PC-9 (cell line): ENCODE measurements at regions not wholly inside any gene's neighbourhood (a gene's known extent, or its start where the extent isn't known, plus 50 kb on each side); places are given as distances from the start of the nearest gene placed in this dataset.

Experiments used
- BruUV-seq: library from RNA; stranded (reverse); fragments of 400-500 nt; replicated peaks from 2 replicates; lab custom pipeline; 2021; lab: Mats Ljungman, UMichigan
- CTCF ChIA-PET: fragments of 300-600 bp; sonication (Branson Sonifier 250); formaldehyde crosslinking; loops from one replicate; lab custom pipeline; 2022; ENCODE audit warnings: antibody characterized with exemption; lab: Charles Lee
- POLR2A ChIA-PET: fragments of 300-600 bp; sonication (Branson Sonifier 250); formaldehyde crosslinking; loops from one replicate; lab custom pipeline; 2022; ENCODE audit warnings: antibody characterized with exemption; ENCODE audit not compliant: unreplicated experiment; lab: Charles Lee
- DNase-seq, 2 experiments: peaks; one replicate each; pipeline versions ENCODE4 v3.0.0 to v3.0.0-alpha.2; 2015 to 2022; ENCODE audit warnings: mixed read lengths in 1 of 2
- H2AFZ ChIP-seq: fragments of 200-600 bp; sonication (generic); 2 replicates; pipeline ENCODE4 v1.8.1; 2017; ENCODE audit warnings: antibody characterized with exemption
- H3F3A ChIP-seq: fragments of 200-600 bp; sonication (generic); 2 replicates; pipeline ENCODE4 v1.8.1; 2017; ENCODE audit warnings: antibody characterized with exemption, mild to moderate bottlenecking, low read depth; ENCODE audit not compliant: insufficient read depth
- H3K27ac ChIP-seq: fragments of 200-600 bp; sonication (generic); 2 replicates; pipeline ENCODE4 v1.6.1; 2016; ENCODE audit warnings: mixed run types
- H3K27me3 ChIP-seq: fragments of 200-600 bp; sonication (generic); 2 replicates; pipeline ENCODE4 v1.6.1; 2016; ENCODE audit warnings: low read depth, mixed run types; ENCODE audit not compliant: insufficient read depth
- H3K36me3 ChIP-seq: fragments of 200-600 bp; sonication (generic); 2 replicates; pipeline ENCODE4 v1.6.1; 2016; ENCODE audit warnings: low read depth, mixed run types
- H3K4me1 ChIP-seq: fragments of 200-600 bp; sonication (generic); replicated peaks from 2 replicates; pipeline ENCODE4 v1.6.1; 2016; ENCODE audit warnings: mixed run types; ENCODE audit not compliant: insufficient read depth
- H3K4me2 ChIP-seq: fragments of 200-600 bp; sonication (generic); 2 replicates; pipeline ENCODE4 v1.6.1; 2017; ENCODE audit warnings: mixed run types
- H3K4me3 ChIP-seq: fragments of 200-600 bp; sonication (generic); 2 replicates; pipeline ENCODE4 v1.6.1; 2016; ENCODE audit warnings: mixed run types
- H3K79me2 ChIP-seq: fragments of 200-600 bp; sonication (generic); 2 replicates; pipeline ENCODE4 v1.6.1; 2017; ENCODE audit warnings: low read depth, mixed run types
- H3K9me2 ChIP-seq: fragments of 200-600 bp; sonication (generic); 2 replicates; pipeline ENCODE4 v1.8.1; 2017; ENCODE audit warnings: mild to moderate bottlenecking; ENCODE audit not compliant: insufficient read depth
- H3K9me3 ChIP-seq: fragments of 200-600 bp; sonication (generic); 2 replicates; pipeline ENCODE4 v1.8.1; 2016; ENCODE audit warnings: low read depth; ENCODE audit not compliant: insufficient read depth
- H4K20me1 ChIP-seq: fragments of 200-600 bp; sonication (generic); 2 replicates; pipeline ENCODE4 v1.8.1; 2017; ENCODE audit not compliant: insufficient read depth
- EZH2 ChIP-seq: fragments of 200-600 bp; sonication (generic); IDR thresholded peaks from 2 replicates; pipeline ENCODE4 v1.8.0; 2017; ENCODE audit warnings: antibody characterized with exemption, low read depth
- intact Hi-C: fragments of 100-400 bp; cut with micrococcal nuclease; formaldehyde crosslinking; loops from one replicate; pipeline ENCODE4 v1.10.0; 2022; ENCODE audit not compliant: unreplicated experiment
- TF ChIP-seq, protein P1 (sequence below): fragments of 200-600 bp; sonication (generic); conservative IDR thresholded peaks from 2 replicates; pipeline ENCODE4 v1.6.1; 2017; ENCODE audit warnings: mixed run types, antibody characterized with exemption, mild to moderate bottlenecking, moderate library complexity

DNA sequence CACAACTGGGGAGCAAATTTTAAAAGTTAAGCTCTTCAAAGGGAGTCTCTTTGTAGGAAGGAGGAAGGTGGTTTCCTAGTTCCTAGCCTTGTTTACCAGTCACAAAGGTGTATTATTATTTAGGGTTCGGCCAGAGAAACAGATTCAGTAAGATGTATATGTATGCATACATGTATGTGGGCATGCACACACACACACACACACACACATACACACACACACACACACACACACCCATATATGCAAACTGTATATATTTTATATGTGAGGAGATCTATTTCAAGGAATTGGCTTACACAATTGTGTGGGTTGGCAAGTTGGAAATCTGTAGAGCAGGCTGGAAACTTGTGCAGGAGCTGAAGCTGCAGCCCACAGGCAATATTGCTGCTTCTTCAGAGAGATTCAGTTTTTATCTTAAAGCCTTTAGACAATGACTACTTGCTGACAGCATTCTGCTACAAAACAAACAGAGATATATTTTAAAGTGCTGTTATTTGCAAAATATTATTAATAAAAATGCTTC lies 75.3 kb upstream of the DNAH5 start:
- Histone ChIP-seq H2AFZ (no peak overlapping the region), H3F3A (no peaks in the 10 kb centered on the region), H3K79me2 (no peaks in the 10 kb centered on the region), H3K36me3 (no peaks in the 10 kb centered on the region), H4K20me1 (no peaks in the 10 kb centered on the region), H3K27ac (no peak overlapping the region), H3K27me3 (no peaks in the 10 kb centered on the region), H3K9me3 (0 out of 2 replicates have a peak, but pooled peaks cover 3% of the 10 kb centered on the region), H3K9me2 (no peaks in the 10 kb centered on the region), H3K4me1 (no peaks in the 10 kb centered on the region), H3K4me3 (no peak overlapping the region), H3K4me2 (no peak overlapping the region)
- no peak for TF ChIP-seq EZH2
- TF ChIP-seq, protein P1, sequence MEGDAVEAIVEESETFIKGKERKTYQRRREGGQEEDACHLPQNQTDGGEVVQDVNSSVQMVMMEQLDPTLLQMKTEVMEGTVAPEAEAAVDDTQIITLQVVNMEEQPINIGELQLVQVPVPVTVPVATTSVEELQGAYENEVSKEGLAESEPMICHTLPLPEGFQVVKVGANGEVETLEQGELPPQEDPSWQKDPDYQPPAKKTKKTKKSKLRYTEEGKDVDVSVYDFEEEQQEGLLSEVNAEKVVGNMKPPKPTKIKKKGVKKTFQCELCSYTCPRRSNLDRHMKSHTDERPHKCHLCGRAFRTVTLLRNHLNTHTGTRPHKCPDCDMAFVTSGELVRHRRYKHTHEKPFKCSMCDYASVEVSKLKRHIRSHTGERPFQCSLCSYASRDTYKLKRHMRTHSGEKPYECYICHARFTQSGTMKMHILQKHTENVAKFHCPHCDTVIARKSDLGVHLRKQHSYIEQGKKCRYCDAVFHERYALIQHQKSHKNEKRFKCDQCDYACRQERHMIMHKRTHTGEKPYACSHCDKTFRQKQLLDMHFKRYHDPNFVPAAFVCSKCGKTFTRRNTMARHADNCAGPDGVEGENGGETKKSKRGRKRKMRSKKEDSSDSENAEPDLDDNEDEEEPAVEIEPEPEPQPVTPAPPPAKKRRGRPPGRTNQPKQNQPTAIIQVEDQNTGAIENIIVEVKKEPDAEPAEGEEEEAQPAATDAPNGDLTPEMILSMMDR, result no peak
- intact Hi-C loops, result no loop called here
- DNase-seq, result no peak
- ChIA-PET CTCF (no interaction called here), POLR2A (interaction anchor here (0.7 to 1.1 kb wide), 3 partner anchors 13 to 32 kb away, joined by 3 to 8 read pairs (median 6); no protein-coding TSS in a partner anchor)
- BruUV-seq, result no TSS peak

DNA sequence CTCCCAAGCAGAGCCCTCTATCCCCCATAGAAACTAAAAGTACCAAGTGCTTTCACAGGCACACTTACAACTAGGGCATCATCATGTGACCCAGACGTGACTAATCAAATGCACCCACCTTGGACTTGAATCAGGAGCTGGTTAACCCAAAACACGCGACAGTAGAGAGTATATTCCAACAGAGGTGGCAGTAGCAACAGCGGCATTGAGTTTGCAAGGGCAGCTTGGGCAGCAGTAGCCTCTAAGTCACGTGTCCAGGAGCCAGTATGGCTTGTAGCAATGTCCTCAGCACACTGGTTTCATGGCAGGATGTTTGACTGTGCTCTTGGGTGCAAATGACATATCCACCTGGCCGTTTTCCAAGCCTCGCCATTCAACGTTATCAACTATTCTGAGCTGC lies 73.4 kb upstream of the DNAH5 start:
- Histone ChIP-seq H3K4me2 (no peak overlapping the region), H3K4me3 (no peak overlapping the region), H3K9me2 (no peaks in the 10 kb centered on the region), H4K20me1 (no peaks in the 10 kb centered on the region), H3K27ac (no peak overlapping the region), H3K79me2 (no peaks in the 10 kb centered on the region), H3K4me1 (peaks cover under 1% of the 10 kb centered on the region; the same call in 1 of the 2 replicates), H3F3A (no peaks in the 10 kb centered on the region), H3K9me3 (0 out of 2 replicates have a peak, but pooled peaks cover 3% of the 10 kb centered on the region), H3K27me3 (no peaks in the 10 kb centered on the region), H3K36me3 (no peaks in the 10 kb centered on the region), H2AFZ (no peak overlapping the region)
- CTCF ChIA-PET, result no interaction called here
- POLR2A ChIA-PET, result no interaction called here
- no TSS peak for BruUV-seq
- TF ChIP-seq EZH2, result no peak
- TF ChIP-seq, protein P1, result no peak
- no peak for DNase-seq
- intact Hi-C loops, result no loop called here

DNA sequence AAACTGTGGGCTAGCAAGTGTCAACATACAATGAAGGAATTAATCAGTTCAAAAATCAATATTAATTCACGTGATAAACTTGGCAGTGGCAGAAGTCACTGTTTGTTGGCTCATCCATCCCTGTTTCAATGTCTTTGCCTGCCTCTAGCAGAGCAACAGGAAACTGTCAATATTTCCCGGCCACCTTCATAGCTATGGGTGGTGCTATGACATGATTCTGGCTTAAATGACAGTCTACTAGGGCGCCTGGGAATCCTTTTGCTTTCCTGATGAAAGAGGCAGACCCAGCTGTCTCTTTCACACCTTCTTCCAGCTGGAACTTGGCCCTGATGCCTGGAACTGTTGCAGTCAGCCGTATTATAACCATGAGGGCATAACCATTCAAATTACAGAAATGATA lies 72.1 kb upstream of the DNAH5 start:
- no TSS peak for BruUV-seq
- H3K9me2 ChIP-seq, result no peaks in the 10 kb centered on the region
- H4K20me1 ChIP-seq, result no peaks in the 10 kb centered on the region
- H3F3A ChIP-seq, result peaks cover 9% of the 10 kb centered on the region
- no peaks in the 10 kb centered on the region for H3K36me3 ChIP-seq
- H3K9me3 ChIP-seq, result 0 out of 2 replicates have a peak, but pooled peaks cover 3% of the 10 kb centered on the region
- no peak overlapping the region for H3K4me2 ChIP-seq
- intact Hi-C loops, result no loop called here
- no peak overlapping the region for H3K4me3 ChIP-seq
- H2AFZ ChIP-seq, result no peak overlapping the region
- POLR2A ChIA-PET, result no interaction called here
- H3K79me2 ChIP-seq, result no peaks in the 10 kb centered on the region
- CTCF ChIA-PET, result interaction anchor here (0.7 kb wide), 1 partner anchor 8 kb away, joined by 4 read pairs; no protein-coding TSS in a partner anchor
- no peak for TF ChIP-seq EZH2
- peaks cover 10% of the 10 kb centered on the region for H3K4me1 ChIP-seq
- no peak overlapping the region for H3K27ac ChIP-seq
- DNase-seq, result no peak
- H3K27me3 ChIP-seq, result no peaks in the 10 kb centered on the region
